IMR-90 (cell line): ENCODE measurements at regions not wholly inside any gene's neighbourhood (a gene's known extent, or its start where the extent isn't known, plus 50 kb on each side); places are given as distances from the start of the nearest gene placed in this dataset.

Source experiments
- ATAC-seq: fragments of 200-7000 bp; cut with Tn5 transposase; 2 replicates; pipeline ENCODE4 v1.9.1; 2020; ENCODE audit warnings: low read depth, mild to moderate bottlenecking, moderate library complexity
- BruUV-seq: library from RNA; stranded (reverse); fragments of 400-500 nt; replicated peaks from 2 replicates; lab custom pipeline; 2021; lab: Mats Ljungman, UMichigan
- CTCF ChIA-PET: fragments of 300-600 bp; formaldehyde crosslinking; extraction: SDS; loops from one replicate; lab custom pipeline; 2021; ENCODE audit warnings: antibody characterized with exemption; lab: Yijun Ruan, JAX
- POLR2A ChIA-PET: fragments of 300-600 bp; sonication (Branson Sonifier 250); formaldehyde crosslinking; loops from one replicate; lab custom pipeline; 2022; ENCODE audit warnings: antibody characterized with exemption; ENCODE audit not compliant: unreplicated experiment; lab: Charles Lee
- DNase-seq: peaks from one replicate; pipeline ENCODE4 v3.0.0; 2013
- H2AFZ ChIP-seq: replicated peaks from 2 replicates; pipeline ENCODE3; 2013; ENCODE audit warnings: low read length, mild to moderate bottlenecking; ENCODE audit not compliant: poor library complexity
- H2AK5ac ChIP-seq: 2 replicates; pipeline ENCODE4 v1.6.1; 2013; ENCODE audit warnings: low read depth, low read length, inconsistent platforms
- H2AK9ac ChIP-seq: replicated peaks from 2 replicates; pipeline ENCODE3; 2013; ENCODE audit warnings: mild to moderate bottlenecking, low read depth, low read length, moderate library complexity; ENCODE audit not compliant: poor library complexity
- H2BK120ac ChIP-seq: 2 replicates; pipeline ENCODE4 v1.6.1; 2013; ENCODE audit warnings: low read depth, low read length, inconsistent platforms
- H2BK15ac ChIP-seq: 3 replicates; pipeline ENCODE4 v1.6.1; 2013; ENCODE audit warnings: low read depth, low read length, inconsistent platforms
- H2BK20ac ChIP-seq: 2 replicates; pipeline ENCODE4 v1.6.1; 2013; ENCODE audit warnings: low read depth, mild to moderate bottlenecking, inconsistent platforms, low read length, moderate library complexity
- H2BK5ac ChIP-seq: 2 replicates; pipeline ENCODE4 v1.6.1; 2013; ENCODE audit warnings: mild to moderate bottlenecking, low read depth, low read length, inconsistent platforms; ENCODE audit not compliant: poor library complexity, severe bottlenecking
- H3K14ac ChIP-seq: replicated peaks from 2 replicates; pipeline ENCODE4 v1.6.1; 2013; ENCODE audit warnings: low read depth, low read length, inconsistent platforms
- H3K18ac ChIP-seq: 2 replicates; pipeline ENCODE4 v1.6.1; 2013; ENCODE audit warnings: low read depth, low read length, control low read depth
- H3K23ac ChIP-seq: 2 replicates; pipeline ENCODE4 v1.6.1; 2013; ENCODE audit warnings: low read depth, low read length, inconsistent platforms
- H3K27ac ChIP-seq: 2 replicates; pipeline ENCODE4 v1.5.1; 2013; ENCODE audit warnings: mild to moderate bottlenecking, control low read depth, low read length; ENCODE audit not compliant: insufficient read depth
- H3K27me3 ChIP-seq: 2 replicates; pipeline ENCODE4 v1.6.1; 2013; ENCODE audit warnings: low read length; ENCODE audit not compliant: control insufficient read depth, insufficient read depth
- H3K36me3 ChIP-seq: 2 replicates; pipeline ENCODE4 v1.6.1; 2013; ENCODE audit warnings: low read length, mixed read lengths; ENCODE audit not compliant: control insufficient read depth, insufficient read depth
- H3K4ac ChIP-seq: 2 replicates; pipeline ENCODE4 v1.6.1; 2013; ENCODE audit warnings: low read depth, low read length, inconsistent platforms
- H3K4me1 ChIP-seq: 2 replicates; pipeline ENCODE4 v1.6.1; 2013; ENCODE audit warnings: low read length, mixed read lengths; ENCODE audit not compliant: control insufficient read depth, insufficient read depth
- H3K4me2 ChIP-seq: 2 replicates; pipeline ENCODE4 v1.6.1; 2013; ENCODE audit warnings: low read depth, mild to moderate bottlenecking, control low read depth, low read length, moderate library complexity
- H3K4me3 ChIP-seq: 2 replicates; pipeline ENCODE4 v1.5.1; 2013; ENCODE audit warnings: low read depth, mild to moderate bottlenecking, control low read depth, low read length, moderate library complexity; ENCODE audit not compliant: insufficient read depth
- H3K56ac ChIP-seq: 2 replicates; pipeline ENCODE4 v1.6.1; 2013; ENCODE audit warnings: low read length, inconsistent platforms; ENCODE audit not compliant: insufficient read depth; ENCODE audit errors: extremely low read depth
- H3K79me1 ChIP-seq, 2 experiments: 2 replicates each; pipeline ENCODE4 v1.6.1; 2013; ENCODE audit warnings: low read length in 2 of 2, inconsistent platforms in 1 of 2, low read depth in 1 of 2
- H3K9ac ChIP-seq: 2 replicates; pipeline ENCODE4 v1.6.1; 2013; ENCODE audit warnings: low read depth, low read length, control low read depth
- H3K9me1 ChIP-seq: 2 replicates; pipeline ENCODE4 v1.6.1; 2013; ENCODE audit warnings: low read length, inconsistent platforms; ENCODE audit not compliant: insufficient read depth
- H3K9me3 ChIP-seq: 2 replicates; pipeline ENCODE4 v1.6.1; 2013; ENCODE audit warnings: low read length; ENCODE audit not compliant: control insufficient read depth, insufficient read depth
- H4K20me1 ChIP-seq: 2 replicates; pipeline ENCODE4 v1.6.1; 2013; ENCODE audit warnings: low read length, inconsistent platforms; ENCODE audit not compliant: insufficient read depth
- H4K5ac ChIP-seq: 2 replicates; pipeline ENCODE4 v1.6.1; 2013; ENCODE audit warnings: mild to moderate bottlenecking, low read depth, low read length, control low read depth
- H4K8ac ChIP-seq, 2 experiments: 2 replicates each; pipeline ENCODE4 v1.6.1; 2013; ENCODE audit warnings: low read depth in 2 of 2, low read length in 2 of 2, control low read depth in 1 of 2, inconsistent platforms in 1 of 2
- H4K91ac ChIP-seq: 2 replicates; pipeline ENCODE4 v1.6.1; 2013; ENCODE audit warnings: low read depth, low read length, inconsistent platforms; ENCODE audit not compliant: insufficient read depth
- CEBPB ChIP-seq: IDR thresholded peaks from 2 replicates; pipeline ENCODE4 v1.6.1; 2012; ENCODE audit warnings: low read depth, low read length, improper control_type of control experiment
- CHD1 ChIP-seq: IDR thresholded peaks from 2 replicates; pipeline ENCODE4 v1.6.1; 2012; ENCODE audit warnings: low read depth, low read length, improper control_type of control experiment
- ELK1 ChIP-seq: fragments of 150-350 bp; IDR thresholded peaks from 2 replicates; pipeline ENCODE4 v1.6.1; 2016; ENCODE audit warnings: low read depth, mild to moderate bottlenecking, low read length, moderate library complexity, borderline replicate concordance
- MAFK ChIP-seq: IDR thresholded peaks from 2 replicates; pipeline ENCODE4 v1.6.1; 2012; ENCODE audit warnings: low read depth, low read length, improper control_type of control experiment
- MAZ ChIP-seq: IDR thresholded peaks from 2 replicates; pipeline ENCODE4 v1.6.1; 2012; ENCODE audit warnings: low read depth, mild to moderate bottlenecking, low read length, improper control_type of control experiment, moderate library complexity, borderline replicate concordance
- RFX5 ChIP-seq: IDR thresholded peaks from 2 replicates; pipeline ENCODE4 v1.8.0; 2012; ENCODE audit warnings: low read depth, mild to moderate bottlenecking, low read length, moderate library complexity
- SMC3 ChIP-seq: fragments of 150-350 bp; IDR thresholded peaks from 2 replicates; pipeline ENCODE4 v1.6.1; 2016; ENCODE audit warnings: low read depth, mild to moderate bottlenecking, antibody characterized with exemption, low read length, moderate library complexity
- USF2 ChIP-seq: fragments of 150-350 bp; IDR thresholded peaks from 2 replicates; pipeline ENCODE4 v1.6.1; 2017; ENCODE audit warnings: mild to moderate bottlenecking, antibody characterized with exemption, low read length, low read depth
- WGBS, 2 experiments: methylation state at CpG; one replicate each; pipeline versions ENCODE4 v1.1.5 to v1.1.7; 2013; ENCODE audit warnings: missing lambda C conversion rate in 2 of 2; ENCODE audit not compliant: insufficient read length in 1 of 2; ENCODE audit errors: extremely low coverage in 2 of 2; 5-methylcytosine and 5-hydroxymethylcytosine counted together
- dilution Hi-C: fragments of 300-500 bp; cut with HindIII; formaldehyde crosslinking; loops from one replicate; pipeline ENCODE4 v1.14.3; 2018; ENCODE audit warnings: low sequenced_read_pairs; ENCODE audit not compliant: unreplicated experiment
- in situ Hi-C: fragments of 300-500 bp; cut with MboI; formaldehyde crosslinking; loops from 3 replicates; pipeline ENCODE4 v1.14.3; 2019; ENCODE audit warnings: low sequenced_read_pairs, inconsistent platforms, mixed read lengths
- intact Hi-C: fragments of 100-400 bp; cut with micrococcal nuclease; formaldehyde crosslinking; loops from 2 replicates; pipeline ENCODE4 v1.10.0; 2022

DNA sequence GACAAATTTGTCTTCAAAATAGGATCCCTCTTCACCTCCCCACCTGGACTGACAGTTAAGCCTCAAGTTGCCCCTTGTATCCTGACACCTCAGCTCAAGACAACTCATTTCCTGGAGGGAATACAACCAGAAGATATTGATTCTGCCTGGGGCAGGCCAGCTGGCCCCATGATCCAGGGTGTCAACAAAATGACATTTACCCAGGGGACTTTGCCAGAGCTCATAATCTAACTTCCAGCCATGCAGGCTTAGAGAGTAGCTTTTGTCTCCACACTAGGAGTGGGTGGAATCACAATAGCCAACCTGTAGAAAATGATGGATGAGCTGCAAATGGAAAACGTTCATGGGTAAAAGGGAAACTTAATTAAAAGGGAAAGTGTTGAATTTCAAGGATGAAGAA lies 220.1 kb upstream of the DPP10 start:
- Histone ChIP-seq H3K18ac (no peak overlapping the region), H3K14ac (no peak overlapping the region)
- WGBS, 2 experiments: no CpG with 5 or more reads among the region's 1 CpG

More for the DNA sequence above, 220.1 kb upstream of the DPP10 start:
- Histone ChIP-seq H2AK5ac (no peak overlapping the region), H3K4ac (no peak overlapping the region), H2BK5ac (no peak overlapping the region), H3K9ac (no peak overlapping the region), H2BK15ac (no peak overlapping the region), H2AK9ac (no peak overlapping the region), H4K5ac (no peak overlapping the region), H3K9me1 (no peaks in the 10 kb centered on the region), H3K4me1 (no peaks in the 10 kb centered on the region), H3K4me2 (no peak overlapping the region), H2AFZ (no peak overlapping the region), H4K91ac (no peak overlapping the region), H4K20me1 (no peaks in the 10 kb centered on the region), H4K8ac (no peak overlapping the region), H3K4me3 (no peak overlapping the region), H3K27me3 (no peaks in the 10 kb centered on the region), H3K27ac (no peak overlapping the region), H2BK20ac (no peak overlapping the region), H2BK120ac (no peak overlapping the region), H3K9me3 (no peaks in the 10 kb centered on the region), H3K23ac (no peak overlapping the region), H3K56ac (no peak overlapping the region), H3K36me3 (no peaks in the 10 kb centered on the region), H3K79me1 (no peaks in the 10 kb centered on the region)
- TF ChIP-seq RFX5 (no peak), MAZ (no peak), SMC3 (no peak), CEBPB (no peak), MAFK (no peak), ELK1 (no peak), CHD1 (no peak), USF2 (no peak)
- ATAC-seq (no peak), DNase-seq (no peak)
- CTCF ChIA-PET: no interaction called here
- in situ Hi-C loops: no loop called here
- POLR2A ChIA-PET: no interaction called here
- intact Hi-C loops: no loop called here
- dilution Hi-C loops: no loop called here
- no TSS peak for BruUV-seq
